Kidney epithelial cell (primary cell): ENCODE measurements at regions not wholly inside any gene's neighbourhood (a gene's known extent, or its start where the extent isn't known, plus 50 kb on each side); places are given as distances from the start of the nearest gene placed in this dataset.
"Not testable (repeated sequence)": the region's sequence is repeated elsewhere in the genome, so short reads cannot be mapped to it uniquely, and the experiment has no call there.

ENCODE experiments used
- DNase-seq: peaks from one replicate; pipeline ENCODE4 v3.0.0-alpha.2; 2010; ENCODE audit warnings: low read depth
- H3K27me3 ChIP-seq: 2 replicates; pipeline ENCODE4 v1.6.0; 2011; ENCODE audit warnings: low read length; ENCODE audit not compliant: control insufficient read depth, insufficient read depth
- H3K36me3 ChIP-seq: 2 replicates; pipeline ENCODE4 v1.5.1; 2011; ENCODE audit warnings: low read length; ENCODE audit not compliant: control insufficient read depth, insufficient read depth
- H3K4me3 ChIP-seq: 2 replicates; pipeline ENCODE4 v1.5.1; 2011; ENCODE audit warnings: low read depth, mild to moderate bottlenecking, control low read depth, low read length
- CTCF ChIP-seq: IDR thresholded peaks from 2 replicates; pipeline ENCODE4 v1.5.1; 2011; ENCODE audit warnings: mild to moderate bottlenecking, moderate library complexity, low read length, control low read depth, inconsistent platforms; ENCODE audit not compliant: insufficient read depth, poor library complexity, severe bottlenecking

- DNase-seq: no peak
- Histone ChIP-seq H3K4me3 (no peak overlapping the region), H3K36me3 (no peaks in the 10 kb centered on the region), H3K27me3 (no peaks in the 10 kb centered on the region)
- TF ChIP-seq CTCF: no peak
These were observed 364.0 kb downstream of the CNTN6 start for GRCh38 chr3:1456781-1457311.

- H3K4me3 ChIP-seq: no peak overlapping the region
- H3K36me3 ChIP-seq: no peaks in the 10 kb centered on the region
- no peak for DNase-seq
- no peaks in the 10 kb centered on the region for H3K27me3 ChIP-seq
- no peak for TF ChIP-seq CTCF
These were observed 369.5 kb downstream of the CNTN6 start for GRCh38 chr3:1462371-1462770.

GRCh38 chr3:1462856-1463450 lies 370.1 kb downstream of the CNTN6 start:
- H3K36me3 ChIP-seq: no peaks in the 10 kb centered on the region
- no peaks in the 10 kb centered on the region for H3K27me3 ChIP-seq
- no peak for DNase-seq
- no peak overlapping the region for H3K4me3 ChIP-seq
- no peak for TF ChIP-seq CTCF

- DNase-seq, H3K27me3 ChIP-seq, H3K36me3 ChIP-seq, H3K4me3 ChIP-seq: not testable (repeated sequence)
These were observed 372.3 kb downstream of the CNTN6 start for GRCh38 chr3:1465091-1465490.

- Histone ChIP-seq H3K36me3 (no peaks in the 10 kb centered on the region), H3K27me3 (no peaks in the 10 kb centered on the region), H3K4me3 (no peak overlapping the region)
- TF ChIP-seq CTCF: no peak
- no peak for DNase-seq
These were observed 375.3 kb downstream of the CNTN6 start for GRCh38 chr3:1468145-1468544.

GRCh38 chr3:1469248-1469647 lies 376.4 kb downstream of the CNTN6 start:
- DNase-seq: no peak
- no peak overlapping the region for H3K4me3 ChIP-seq
- no peaks in the 10 kb centered on the region for H3K27me3 ChIP-seq
- no peaks in the 10 kb centered on the region for H3K36me3 ChIP-seq
- TF ChIP-seq CTCF: no peak
